ENCODE measurements at regions not wholly inside any gene's neighbourhood (a gene's known extent, or its start where the extent isn't known, plus 50 kb on each side); places are given as distances from the start of the nearest gene placed in this dataset.
"Not testable (repeated sequence)": the region's sequence is repeated elsewhere in the genome, so short reads cannot be mapped to it uniquely, and the experiment has no call there.

GRCh38 chr12:62005615-62006014 is 254.6 kb upstream of the USP15 start:
- ATAC-seq (peak; percentile 35 to 81 (median 64)), DNase-seq (no peak)
- WGBS (ENCODE audit: insufficient coverage, low coverage, low lambda C conversion rate, missing lambda C conversion rate) = 20% methylated on average over 2 of the region's 2 CpGs
- Histone ChIP-seq H3K9me3 (no peaks in the 10 kb centered on the region), H3K4me3 (peak overlapping the region in 1 of 3 donors; percentile 0), H3K36me3 (no peaks in the 10 kb centered on the region), H3K27me3 (no peaks in the 10 kb centered on the region), H3K27ac (no peak overlapping the region), H3K4me1 (peaks cover 0 to 15% (median 0%) of the 10 kb centered on the region in 4 donors)
- intact Hi-C loops (cut with DNase I) = no loop called here
- TF ChIP-seq CTCF (IDR thresholded peaks at IDR 0.05) = no peak
- TF ChIP-seq POLR2A (IDR thresholded peaks at IDR 0.05) = no peak

GRCh38 chr12:62006076-62006732 is 254.0 kb upstream of the USP15 start:
- no peak for TF ChIP-seq POLR2A (IDR thresholded peaks at IDR 0.05)
- TF ChIP-seq CTCF (IDR thresholded peaks at IDR 0.05) = peak; percentile 63 to 78 (median 72)
- peak overlapping the region in 1 of 3 donors; percentile 0 for H3K4me3 ChIP-seq
- WGBS (ENCODE audit: insufficient coverage, low coverage, low lambda C conversion rate, missing lambda C conversion rate) = 10% methylated on average over 5 of the region's 5 CpGs
- H3K4me1 ChIP-seq = peaks cover 0 to 15% (median 0%) of the 10 kb centered on the region in 4 donors
- H3K36me3 ChIP-seq = no peaks in the 10 kb centered on the region
- intact Hi-C loops (cut with DNase I) = no loop called here
- H3K9me3 ChIP-seq = no peaks in the 10 kb centered on the region
- no peaks in the 10 kb centered on the region for H3K27me3 ChIP-seq
- H3K27ac ChIP-seq = no peak overlapping the region
- ATAC-seq (peak; percentile 87 to 96 (median 88)), DNase-seq (peak in 1 of 3 donors; percentile 14)

GRCh38 chr12:62008703-62009102 is 251.5 kb upstream of the USP15 start:
- no peaks in the 10 kb centered on the region for H3K36me3 ChIP-seq

GRCh38 chr12:62009445-62009844 is 250.8 kb upstream of the USP15 start:
- ATAC-seq (no peak), DNase-seq (no peak)
- no peaks in the 10 kb centered on the region for H3K36me3 ChIP-seq
- peaks cover 0 to 15% (median 0%) of the 10 kb centered on the region in 4 donors for H3K4me1 ChIP-seq
- H3K27ac ChIP-seq = no peak overlapping the region
- H3K4me3 ChIP-seq = no peak overlapping the region
- 86% methylated on average over 5 of the region's 5 CpGs for WGBS (ENCODE audit: insufficient coverage, low coverage, low lambda C conversion rate, missing lambda C conversion rate)
- H3K9me3 ChIP-seq = no peaks in the 10 kb centered on the region
- no peaks in the 10 kb centered on the region for H3K27me3 ChIP-seq
- intact Hi-C loops (cut with DNase I) = no loop called here
- no peak for TF ChIP-seq CTCF (IDR thresholded peaks at IDR 0.05)
- no peak for TF ChIP-seq POLR2A (IDR thresholded peaks at IDR 0.05)

More at GRCh38 chr12:62008703-62009102, 251.5 kb upstream of the USP15 start:
- no peak overlapping the region for H3K4me3 ChIP-seq
- intact Hi-C loops (cut with DNase I) = no loop called here
- peaks cover 0 to 15% (median 0%) of the 10 kb centered on the region in 4 donors for H3K4me1 ChIP-seq
- 28% methylated on average over 2 of the region's 2 CpGs for WGBS (ENCODE audit: insufficient coverage, low coverage, low lambda C conversion rate, missing lambda C conversion rate)
- no peak for ATAC-seq
- H3K27me3 ChIP-seq = no peaks in the 10 kb centered on the region
- DNase-seq = no peak
- no peaks in the 10 kb centered on the region for H3K9me3 ChIP-seq
- TF ChIP-seq POLR2A (IDR thresholded peaks at IDR 0.05) = no peak
- TF ChIP-seq CTCF (IDR thresholded peaks at IDR 0.05) = no peak
- H3K27ac ChIP-seq = no peak overlapping the region

GRCh38 chr12:62010331-62010906 is 249.8 kb upstream of the USP15 start:
- H3K4me1 ChIP-seq = peaks cover 0 to 10% (median 0%) of the 10 kb centered on the region in 4 donors
- intact Hi-C loops (cut with DNase I); ATAC-seq; H3K9me3 ChIP-seq; H3K27ac ChIP-seq; H3K36me3 ChIP-seq; H3K4me3 ChIP-seq; H3K27me3 ChIP-seq: not testable (repeated sequence)
- peak in 1 of 3 donors; percentile 48 for DNase-seq
- 73% methylated on average over 3 of the region's 32 CpGs for WGBS (ENCODE audit: insufficient coverage, low coverage, low lambda C conversion rate, missing lambda C conversion rate)

GRCh38 chr12:62010973-62011372 is 249.2 kb upstream of the USP15 start:
- H3K4me1 ChIP-seq; H3K4me3 ChIP-seq; H3K36me3 ChIP-seq; H3K9me3 ChIP-seq; H3K27me3 ChIP-seq; H3K27ac ChIP-seq; intact Hi-C loops (cut with DNase I); ATAC-seq: not testable (repeated sequence)
- WGBS (ENCODE audit: insufficient coverage, low coverage, low lambda C conversion rate, missing lambda C conversion rate) = 94% methylated on average over 7 of the region's 22 CpGs
- peak in 1 of 3 donors; percentile 50 for DNase-seq

All from right lobe of liver (tissue), 6 donors.